HEK293 (cell line): ENCODE measurements at regions not wholly inside any gene's neighbourhood (a gene's known extent, or its start where the extent isn't known, plus 50 kb on each side); places are given as distances from the start of the nearest gene placed in this dataset.
A peak's percentile ranks its signal among the peaks of the same experiment; 100 is the strongest.

ENCODE experiments used
- CTCF ChIA-PET: fragments of 350-600 bp; formaldehyde crosslinking; extraction: SDS; loops from one replicate; lab custom pipeline; 2021; ENCODE audit warnings: antibody characterized with exemption; lab: Yijun Ruan, JAX
- POLR2A ChIA-PET: fragments of 300-600 bp; formaldehyde crosslinking; extraction: SDS; loops from one replicate; lab custom pipeline; 2020; ENCODE audit warnings: antibody characterized with exemption, inconsistent platforms; lab: Yijun Ruan, JAX
- H3K27ac ChIP-seq: fragments of 200-500 bp; sonication (Bioruptor generic); 2 replicates; pipeline ENCODE4 v1.5.1; 2014; ENCODE audit warnings: low read depth, low read length, control low read depth, inconsistent platforms; ENCODE audit errors: extremely low read depth
- H3K36me3 ChIP-seq, 2 experiments: fragments of 200-500 bp in 1 of 2; sonication (Bioruptor generic) in 1 of 2; 1 replicate in 1 of 2; 2 replicates in 1 of 2; pipeline ENCODE4 v1.5.1; 2014 to 2017; ENCODE audit warnings: inconsistent platforms in 2 of 2, low read length in 2 of 2; ENCODE audit not compliant: control insufficient read depth in 2 of 2, insufficient read depth in 1 of 2
- H3K4me1 ChIP-seq: fragments of 200-500 bp; sonication (Bioruptor generic); 2 replicates; pipeline ENCODE4 v1.5.1; 2014; ENCODE audit warnings: mild to moderate bottlenecking, low read length, inconsistent platforms; ENCODE audit not compliant: control insufficient read depth, insufficient read depth
- H3K4me3 ChIP-seq: 2 replicates; pipeline ENCODE4 v1.5.1; 2011; ENCODE audit warnings: low read depth, mild to moderate bottlenecking, control low read depth, low read length, moderate library complexity
- H3K9me3 ChIP-seq: fragments of 200-500 bp; sonication (Bioruptor generic); 2 replicates; pipeline ENCODE4 v1.5.1; 2014; ENCODE audit warnings: low read depth, low read length, inconsistent platforms; ENCODE audit not compliant: control insufficient read depth, insufficient read depth
- FEZF1 ChIP-seq: fragments of 450-650 bp; formaldehyde crosslinking; IDR thresholded peaks from 2 replicates; pipeline ENCODE4 v1.5.1; 2016; ENCODE audit warnings: missing biosample characterization, missing genetic modification characterization
- GLIS2 ChIP-seq: fragments of 450-650 bp; formaldehyde crosslinking; IDR thresholded peaks from 2 replicates; pipeline ENCODE4 v1.5.1; 2016; ENCODE audit warnings: missing biosample characterization, missing genetic modification characterization
- TCF7L2 ChIP-seq: IDR thresholded peaks from 2 replicates; pipeline ENCODE4 v1.6.1; 2011; ENCODE audit warnings: low read depth, mild to moderate bottlenecking, inconsistent platforms, low read length, moderate library complexity, borderline replicate concordance
- ZBTB48 ChIP-seq: fragments of 450-650 bp; formaldehyde crosslinking; IDR thresholded peaks from 2 replicates; pipeline ENCODE4 v1.5.1; 2016; ENCODE audit warnings: missing biosample characterization, missing genetic modification characterization
- ZEB2 ChIP-seq: fragments of 450-650 bp; formaldehyde crosslinking; IDR thresholded peaks from 2 replicates; pipeline ENCODE4 v1.5.1; 2016; ENCODE audit warnings: missing biosample characterization, missing genetic modification characterization
- ZIC2 ChIP-seq: fragments of 450-650 bp; formaldehyde crosslinking; IDR thresholded peaks from 2 replicates; pipeline ENCODE4 v1.5.1; 2016; ENCODE audit warnings: missing biosample characterization, missing genetic modification characterization
- ZNF302 ChIP-seq: fragments of 450-650 bp; formaldehyde crosslinking; IDR thresholded peaks from 2 replicates; pipeline ENCODE4 v1.5.1; 2016; ENCODE audit warnings: missing biosample characterization, missing genetic modification characterization, low read depth
- ZNF621 ChIP-seq: fragments of 450-650 bp; formaldehyde crosslinking; IDR thresholded peaks from 2 replicates; pipeline ENCODE4 v1.5.1; 2017; ENCODE audit warnings: missing biosample characterization, missing genetic modification characterization
- ZNF624 ChIP-seq: fragments of 450-650 bp; formaldehyde crosslinking; IDR thresholded peaks from 2 replicates; pipeline ENCODE4 v1.5.1; 2017; ENCODE audit warnings: missing biosample characterization, missing genetic modification characterization
- ZNF626 ChIP-seq: fragments of 450-650 bp; sonication (Bioruptor Pico); formaldehyde crosslinking; IDR thresholded peaks from 2 replicates; pipeline ENCODE4 v1.5.1; 2018; ENCODE audit warnings: missing biosample characterization, missing genetic modification characterization, inconsistent platforms
- ZNF747 ChIP-seq: fragments of 450-650 bp; formaldehyde crosslinking; IDR thresholded peaks from 2 replicates; pipeline ENCODE4 v1.5.1; 2016; ENCODE audit warnings: missing biosample characterization, missing genetic modification characterization
- ZNF768 ChIP-seq: fragments of 450-650 bp; formaldehyde crosslinking; IDR thresholded peaks from 2 replicates; pipeline ENCODE4 v1.5.1; 2018; ENCODE audit warnings: missing biosample characterization, mild to moderate bottlenecking, missing genetic modification characterization
- ZNF791 ChIP-seq: fragments of 450-650 bp; formaldehyde crosslinking; IDR thresholded peaks from 2 replicates; pipeline ENCODE4 v1.5.1; 2016; ENCODE audit warnings: missing biosample characterization, missing genetic modification characterization
- ZNF830 ChIP-seq: fragments of 450-650 bp; IDR thresholded peaks from 2 replicates; pipeline ENCODE4 v1.5.0; 2018; ENCODE audit warnings: missing biosample characterization, missing genetic modification characterization, low read depth, mild to moderate bottlenecking, moderate library complexity
- TF ChIP-seq, protein P1 (sequence below): fragments of 450-650 bp; formaldehyde crosslinking; IDR thresholded peaks from 2 replicates; pipeline ENCODE4 v1.5.1; 2016; ENCODE audit warnings: missing biosample characterization, missing genetic modification characterization
- TF ChIP-seq, protein P2 (sequence below): fragments of 450-650 bp; formaldehyde crosslinking; IDR thresholded peaks from 2 replicates; pipeline ENCODE4 v1.5.1; 2016; ENCODE audit warnings: missing biosample characterization, missing genetic modification characterization
- TF ChIP-seq, protein P3 (sequence below): fragments of 450-650 bp; formaldehyde crosslinking; IDR thresholded peaks from 2 replicates; pipeline ENCODE4 v1.5.1; 2016; ENCODE audit warnings: missing biosample characterization, missing genetic modification characterization
- TF ChIP-seq, protein P4 (sequence below): fragments of 450-650 bp; formaldehyde crosslinking; IDR thresholded peaks from 2 replicates; pipeline ENCODE4 v1.5.1; 2017; ENCODE audit warnings: missing biosample characterization, missing genetic modification characterization

DNA sequence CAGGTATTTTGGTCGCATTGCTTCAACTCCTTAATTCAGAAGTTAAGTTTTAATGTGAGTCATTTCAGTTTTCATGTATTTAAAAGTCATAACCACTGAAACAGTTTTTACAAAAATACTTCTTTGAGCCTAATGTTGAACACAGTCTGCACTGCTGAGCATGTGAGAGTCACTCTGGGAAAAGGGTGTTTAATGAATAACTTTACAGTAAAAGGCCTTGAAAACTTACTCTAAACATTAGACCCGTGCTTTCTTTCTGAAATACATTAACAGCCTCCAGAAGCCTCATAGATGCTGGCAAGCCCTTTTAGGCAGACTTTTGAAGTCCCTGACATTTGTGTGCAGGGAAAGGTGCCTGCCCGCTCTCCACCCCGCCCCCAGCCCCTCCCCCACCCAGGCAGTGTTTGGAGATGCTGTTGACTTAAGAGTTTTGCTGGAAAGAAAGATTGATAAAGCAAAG, 68.9 kb upstream of the NR2F2 start:
- no peak overlapping the region for H3K27ac ChIP-seq
- peaks cover 48% of the 10 kb centered on the region for H3K4me1 ChIP-seq
- CTCF ChIA-PET: interaction anchor here (0.6 kb wide), 3 partner anchors 20 to 324 kb away, joined by 4 to 6 read pairs (median 4); no protein-coding TSS in a partner anchor
- POLR2A ChIA-PET: interaction anchor here (0.7 kb wide), 1 partner anchor 11 kb away, joined by 3 read pairs; no protein-coding TSS in a partner anchor
- TF ChIP-seq, protein P1, sequence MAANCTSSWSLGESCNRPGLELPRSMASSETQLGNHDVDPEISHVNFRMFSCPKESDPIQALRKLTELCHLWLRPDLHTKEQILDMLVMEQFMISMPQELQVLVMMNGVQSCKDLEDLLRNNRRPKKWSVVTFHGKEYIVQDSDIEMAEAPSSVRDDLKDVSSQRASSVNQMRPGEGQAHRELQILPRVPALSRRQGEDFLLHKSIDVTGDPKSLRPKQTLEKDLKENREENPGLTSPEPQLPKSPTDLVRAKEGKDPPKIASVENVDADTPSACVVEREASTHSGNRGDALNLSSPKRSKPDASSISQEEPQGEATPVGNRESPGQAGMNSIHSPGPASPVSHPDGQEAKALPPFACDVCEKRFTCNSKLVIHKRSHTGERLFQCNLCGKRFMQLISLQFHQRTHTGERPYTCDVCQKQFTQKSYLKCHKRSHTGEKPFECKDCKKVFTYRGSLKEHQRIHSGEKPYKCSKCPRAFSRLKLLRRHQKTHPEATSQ (tag by site-specific recombination): no peak
- no peak for TF ChIP-seq ZNF302
- no peak for TF ChIP-seq ZBTB48 (tag by site-specific recombination)
- no peak for TF ChIP-seq ZNF768 (tag by site-specific recombination)
- no peak for TF ChIP-seq ZIC2 (tag by site-specific recombination)
- no peak for TF ChIP-seq ZNF621 (tag by site-specific recombination)
- TF ChIP-seq, protein P2, sequence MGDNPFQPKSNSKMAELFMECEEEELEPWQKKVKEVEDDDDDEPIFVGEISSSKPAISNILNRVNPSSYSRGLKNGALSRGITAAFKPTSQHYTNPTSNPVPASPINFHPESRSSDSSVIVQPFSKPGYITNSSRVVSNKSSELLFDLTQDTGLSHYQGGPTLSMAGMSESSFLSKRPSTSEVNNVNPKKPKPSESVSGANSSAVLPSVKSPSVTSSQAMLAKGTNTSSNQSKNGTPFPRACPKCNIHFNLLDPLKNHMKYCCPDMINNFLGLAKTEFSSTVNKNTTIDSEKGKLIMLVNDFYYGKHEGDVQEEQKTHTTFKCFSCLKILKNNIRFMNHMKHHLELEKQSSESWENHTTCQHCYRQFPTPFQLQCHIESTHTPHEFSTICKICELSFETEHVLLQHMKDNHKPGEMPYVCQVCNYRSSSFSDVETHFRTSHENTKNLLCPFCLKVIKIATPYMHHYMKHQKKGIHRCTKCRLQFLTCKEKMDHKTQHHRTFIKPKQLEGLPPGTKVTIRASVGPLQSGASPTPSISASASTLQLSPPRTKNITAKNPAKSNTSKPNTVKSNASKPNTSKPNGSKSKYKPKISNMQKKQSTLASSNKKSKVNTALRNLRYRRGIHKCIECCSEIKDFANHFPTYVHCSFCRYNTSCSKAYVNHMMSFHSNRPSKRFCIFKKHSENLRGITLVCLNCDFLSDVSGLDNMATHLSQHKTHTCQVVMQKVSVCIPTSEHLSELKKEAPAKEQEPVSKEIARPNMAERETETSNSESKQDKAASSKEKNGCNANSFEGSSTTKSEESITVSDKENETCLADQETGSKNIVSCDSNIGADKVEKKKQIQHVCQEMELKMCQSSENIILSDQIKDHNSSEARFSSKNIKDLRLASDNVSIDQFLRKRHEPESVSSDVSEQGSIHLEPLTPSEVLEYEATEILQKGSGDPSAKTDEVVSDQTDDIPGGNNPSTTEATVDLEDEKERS: no peak
- TF ChIP-seq, protein P3, sequence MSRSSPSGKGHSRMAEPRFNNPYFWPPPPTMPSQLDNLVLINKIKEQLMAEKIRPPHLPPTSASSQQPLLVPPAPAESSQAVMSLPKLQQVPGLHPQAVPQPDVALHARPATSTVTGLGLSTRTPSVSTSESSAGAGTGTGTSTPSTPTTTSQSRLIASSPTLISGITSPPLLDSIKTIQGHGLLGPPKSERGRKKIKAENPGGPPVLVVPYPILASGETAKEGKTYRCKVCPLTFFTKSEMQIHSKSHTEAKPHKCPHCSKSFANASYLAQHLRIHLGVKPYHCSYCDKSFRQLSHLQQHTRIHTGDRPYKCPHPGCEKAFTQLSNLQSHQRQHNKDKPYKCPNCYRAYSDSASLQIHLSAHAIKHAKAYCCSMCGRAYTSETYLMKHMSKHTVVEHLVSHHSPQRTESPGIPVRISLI (tag by site-specific recombination): no peak
- no peak for TF ChIP-seq ZNF626 (tag by site-specific recombination)
- TF ChIP-seq ZNF747 (tag by site-specific recombination): no peak
- no peak for TF ChIP-seq ZNF624 (tag by site-specific recombination)
- no peak for TF ChIP-seq TCF7L2
- TF ChIP-seq ZNF791 (tag by site-specific recombination): no peak
- no peak for TF ChIP-seq GLIS2 (tag by site-specific recombination)
- TF ChIP-seq ZEB2 (tag by site-specific recombination): no peak
- no peak for TF ChIP-seq ZNF830 (tag by site-specific recombination)
- no peaks in the 10 kb centered on the region for H3K36me3 ChIP-seq
- no peak overlapping the region for H3K4me3 ChIP-seq
- no peaks in the 10 kb centered on the region for H3K9me3 ChIP-seq

DNA sequence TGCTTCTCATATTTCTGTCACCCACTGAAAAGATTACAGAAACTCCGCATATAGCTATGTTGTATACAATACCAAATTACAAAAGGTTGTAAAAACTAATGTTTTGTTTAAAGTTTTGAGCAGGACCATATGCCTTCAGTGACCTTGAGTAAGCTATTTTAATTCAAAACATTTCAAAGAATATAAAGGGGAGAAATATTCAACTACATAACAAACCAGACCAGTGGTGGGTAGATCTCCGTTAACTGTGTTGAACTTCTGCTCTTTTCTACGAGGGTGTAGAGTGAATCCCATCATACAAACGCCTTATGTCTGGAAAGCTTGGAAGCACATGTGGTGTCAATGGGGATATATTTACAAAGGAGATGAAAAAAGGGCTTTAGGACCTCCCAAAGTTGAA, 68.4 kb upstream of the NR2F2 start:
- ChIA-PET CTCF (interaction anchor here (0.6 kb wide), 3 partner anchors 65 to 323 kb away, joined by 3 to 4 read pairs (median 4); no protein-coding TSS in a partner anchor), POLR2A (no interaction called here)
- no peak overlapping the region for H3K4me3 ChIP-seq
- no peaks in the 10 kb centered on the region for H3K9me3 ChIP-seq
- H3K4me1 ChIP-seq: peaks cover 48% of the 10 kb centered on the region
- no peaks in the 10 kb centered on the region for H3K36me3 ChIP-seq
- H3K27ac ChIP-seq: peak overlapping the region; percentile 18; the same call in 1 of the 2 replicates
- 0 out of 2 replicates have a peak, but pooled peaks have one; percentile 28 for TF ChIP-seq FEZF1 (tag by site-specific recombination)
- no peak for TF ChIP-seq GLIS2 (tag by site-specific recombination)
- TF ChIP-seq, protein P4, sequence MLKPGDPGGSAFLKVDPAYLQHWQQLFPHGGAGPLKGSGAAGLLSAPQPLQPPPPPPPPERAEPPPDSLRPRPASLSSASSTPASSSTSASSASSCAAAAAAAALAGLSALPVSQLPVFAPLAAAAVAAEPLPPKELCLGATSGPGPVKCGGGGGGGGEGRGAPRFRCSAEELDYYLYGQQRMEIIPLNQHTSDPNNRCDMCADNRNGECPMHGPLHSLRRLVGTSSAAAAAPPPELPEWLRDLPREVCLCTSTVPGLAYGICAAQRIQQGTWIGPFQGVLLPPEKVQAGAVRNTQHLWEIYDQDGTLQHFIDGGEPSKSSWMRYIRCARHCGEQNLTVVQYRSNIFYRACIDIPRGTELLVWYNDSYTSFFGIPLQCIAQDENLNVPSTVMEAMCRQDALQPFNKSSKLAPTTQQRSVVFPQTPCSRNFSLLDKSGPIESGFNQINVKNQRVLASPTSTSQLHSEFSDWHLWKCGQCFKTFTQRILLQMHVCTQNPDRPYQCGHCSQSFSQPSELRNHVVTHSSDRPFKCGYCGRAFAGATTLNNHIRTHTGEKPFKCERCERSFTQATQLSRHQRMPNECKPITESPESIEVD (tag by site-specific recombination): peak; percentile 85; the same call in 1 of the 2 replicates
- TF ChIP-seq, all 188 proteins: peak for 2
